Keratinocyte (primary cell): ENCODE measurements at regions not wholly inside any gene's neighbourhood (a gene's known extent, or its start where the extent isn't known, plus 50 kb on each side); places are given as distances from the start of the nearest gene placed in this dataset.

Experiments used
- DNase-seq: peaks from one replicate; pipeline ENCODE4 v3.0.0-alpha.2; 2011; ENCODE audit warnings: low read depth, missing footprints, low spot score
- FAIRE-seq: peaks from 2 replicates; lab custom pipeline; 2011; peaks lifted over from hg19 to GRCh38; lab: Jason Lieb, UNC
- H2AFZ ChIP-seq: 2 replicates; pipeline ENCODE4 v1.6.0; 2012; ENCODE audit warnings: low read length, control low read depth, inconsistent platforms; ENCODE audit not compliant: control insufficient read depth
- H3K27ac ChIP-seq: 2 replicates; pipeline ENCODE4 v1.5.1; 2011; ENCODE audit warnings: low read length; ENCODE audit not compliant: control insufficient read depth, insufficient read depth
- H3K27me3 ChIP-seq: 3 replicates; pipeline ENCODE4 v1.6.0; 2011; ENCODE audit warnings: low read length; ENCODE audit not compliant: control insufficient read depth, insufficient read depth; ENCODE audit errors: extremely low read depth
- H3K36me3 ChIP-seq, 2 experiments: 2 replicates in 1 of 2; 3 replicates in 1 of 2; pipeline ENCODE4 v1.5.1; 2011; ENCODE audit warnings: low read length in 2 of 2, mild to moderate bottlenecking in 1 of 2; ENCODE audit not compliant: control insufficient read depth in 2 of 2, insufficient read depth in 2 of 2; ENCODE audit errors: extremely low read depth in 1 of 2
- H3K4me1 ChIP-seq: 3 replicates; pipeline ENCODE4 v1.5.1; 2011; ENCODE audit warnings: low read length; ENCODE audit not compliant: control insufficient read depth, insufficient read depth; ENCODE audit errors: extremely low read depth
- H3K4me2 ChIP-seq: 3 replicates; pipeline ENCODE4 v1.6.0; 2011; ENCODE audit warnings: low read depth, low read length; ENCODE audit not compliant: control insufficient read depth, insufficient read depth; ENCODE audit errors: extremely low read depth
- H3K4me3 ChIP-seq, 3 experiments: fragments of 200-600 bp in 1 of 3; sonication (generic) in 1 of 3; 2 replicates in 2 of 3; 3 replicates in 1 of 3; pipeline ENCODE4 v1.5.1; 2011 to 2016; ENCODE audit warnings: low read length in 3 of 3, mild to moderate bottlenecking in 3 of 3, control low read depth in 2 of 3, inconsistent platforms in 1 of 3, low read depth in 1 of 3, mixed read lengths in 1 of 3, mixed run types in 1 of 3, moderate library complexity in 1 of 3; ENCODE audit not compliant: control insufficient read depth in 2 of 3, insufficient read depth in 2 of 3; ENCODE audit errors: extremely low read depth in 1 of 3
- H3K79me2 ChIP-seq: 2 replicates; pipeline ENCODE4 v1.6.0; 2012; ENCODE audit warnings: low read length; ENCODE audit not compliant: control insufficient read depth, insufficient read depth
- H3K9ac ChIP-seq: 3 replicates; pipeline ENCODE4 v1.6.0; 2011; ENCODE audit warnings: low read length; ENCODE audit not compliant: control insufficient read depth, insufficient read depth; ENCODE audit errors: extremely low read depth
- H3K9me1 ChIP-seq: 3 replicates; pipeline ENCODE4 v1.6.0; 2011; ENCODE audit warnings: low read length; ENCODE audit not compliant: control insufficient read depth, insufficient read depth; ENCODE audit errors: extremely low read depth
- H3K9me3 ChIP-seq: 2 replicates; pipeline ENCODE4 v1.5.1; 2012; ENCODE audit warnings: low read depth, low read length; ENCODE audit not compliant: control insufficient read depth
- H4K20me1 ChIP-seq: 3 replicates; pipeline ENCODE4 v1.6.0; 2011; ENCODE audit warnings: low read length; ENCODE audit not compliant: control insufficient read depth, insufficient read depth; ENCODE audit errors: extremely low read depth
- EZH2 ChIP-seq: IDR thresholded peaks from one replicate; pipeline ENCODE4 v1.6.1; 2012; ENCODE audit warnings: inconsistent platforms, mild to moderate bottlenecking, low read length, moderate library complexity
- dilution Hi-C: fragments of 300-500 bp; cut with MboI; formaldehyde crosslinking; loops from one replicate; pipeline ENCODE4 v1.7.0; 2020; ENCODE audit warnings: low sequenced_read_pairs; ENCODE audit not compliant: extremely low pct_ligation_motif_present
- TF ChIP-seq, protein P1 (sequence below), 3 experiments: IDR thresholded peaks in 1 of 3; conservative IDR thresholded peaks in 1 of 3; optimal IDR thresholded peaks in 1 of 3; 2 replicates in 2 of 3; 3 replicates in 1 of 3; pipeline versions ENCODE3 to v1.5.1; 2011; ENCODE audit warnings: low read length in 3 of 3, mild to moderate bottlenecking in 3 of 3, moderate library complexity in 2 of 3, control low read depth in 1 of 3, inconsistent platforms in 1 of 3; ENCODE audit not compliant: insufficient read depth in 2 of 3; ENCODE audit errors: extremely low read depth in 1 of 3

DNA sequence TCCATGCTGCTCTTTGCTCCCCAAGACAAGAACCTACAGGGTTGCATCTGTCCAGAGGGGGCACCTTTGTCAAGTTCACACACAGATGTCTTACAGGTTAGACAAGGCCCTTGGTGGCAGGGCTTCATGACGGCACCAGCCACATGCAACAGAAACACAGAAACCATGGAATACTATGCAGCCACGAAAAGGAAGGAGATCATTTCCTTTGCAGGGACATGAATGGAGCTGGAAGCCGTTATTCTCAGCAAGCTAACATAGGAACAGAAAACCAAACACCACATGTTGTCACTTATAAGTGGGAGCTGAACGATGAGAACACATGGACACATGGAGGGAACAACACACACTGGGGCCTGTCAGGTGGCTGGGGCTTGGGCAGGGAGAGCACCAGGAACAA lies 85.1 kb upstream of the NDP start:
- Histone ChIP-seq H3K27me3 (peaks cover 3% of the 10 kb centered on the region), H2AFZ (no peak overlapping the region), H3K9ac (no peak overlapping the region), H3K4me1 (no peaks in the 10 kb centered on the region), H3K36me3 (no peaks in the 10 kb centered on the region), H3K9me1 (no peaks in the 10 kb centered on the region), H3K4me3 (no peak overlapping the region), H3K79me2 (no peaks in the 10 kb centered on the region), H3K9me3 (no peaks in the 10 kb centered on the region), H3K4me2 (no peak overlapping the region), H3K27ac (no peak overlapping the region), H4K20me1 (no peaks in the 10 kb centered on the region)
- DNase-seq, result no peak
- no peak for FAIRE-seq
- dilution Hi-C loops, result no loop called here
- TF ChIP-seq, protein P1, sequence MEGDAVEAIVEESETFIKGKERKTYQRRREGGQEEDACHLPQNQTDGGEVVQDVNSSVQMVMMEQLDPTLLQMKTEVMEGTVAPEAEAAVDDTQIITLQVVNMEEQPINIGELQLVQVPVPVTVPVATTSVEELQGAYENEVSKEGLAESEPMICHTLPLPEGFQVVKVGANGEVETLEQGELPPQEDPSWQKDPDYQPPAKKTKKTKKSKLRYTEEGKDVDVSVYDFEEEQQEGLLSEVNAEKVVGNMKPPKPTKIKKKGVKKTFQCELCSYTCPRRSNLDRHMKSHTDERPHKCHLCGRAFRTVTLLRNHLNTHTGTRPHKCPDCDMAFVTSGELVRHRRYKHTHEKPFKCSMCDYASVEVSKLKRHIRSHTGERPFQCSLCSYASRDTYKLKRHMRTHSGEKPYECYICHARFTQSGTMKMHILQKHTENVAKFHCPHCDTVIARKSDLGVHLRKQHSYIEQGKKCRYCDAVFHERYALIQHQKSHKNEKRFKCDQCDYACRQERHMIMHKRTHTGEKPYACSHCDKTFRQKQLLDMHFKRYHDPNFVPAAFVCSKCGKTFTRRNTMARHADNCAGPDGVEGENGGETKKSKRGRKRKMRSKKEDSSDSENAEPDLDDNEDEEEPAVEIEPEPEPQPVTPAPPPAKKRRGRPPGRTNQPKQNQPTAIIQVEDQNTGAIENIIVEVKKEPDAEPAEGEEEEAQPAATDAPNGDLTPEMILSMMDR (optimal IDR thresholded peaks at IDR 0.05 in 1 of 3, IDR thresholded peaks at IDR 0.05 in 1 of 3, conservative IDR thresholded peaks at IDR 0.05 in 1 of 3; ENCODE audit: extremely low read depth in 1 of 3, insufficient read depth in 2 of 3, low read length in 3 of 3), result no peak
- no peak for TF ChIP-seq EZH2

DNA sequence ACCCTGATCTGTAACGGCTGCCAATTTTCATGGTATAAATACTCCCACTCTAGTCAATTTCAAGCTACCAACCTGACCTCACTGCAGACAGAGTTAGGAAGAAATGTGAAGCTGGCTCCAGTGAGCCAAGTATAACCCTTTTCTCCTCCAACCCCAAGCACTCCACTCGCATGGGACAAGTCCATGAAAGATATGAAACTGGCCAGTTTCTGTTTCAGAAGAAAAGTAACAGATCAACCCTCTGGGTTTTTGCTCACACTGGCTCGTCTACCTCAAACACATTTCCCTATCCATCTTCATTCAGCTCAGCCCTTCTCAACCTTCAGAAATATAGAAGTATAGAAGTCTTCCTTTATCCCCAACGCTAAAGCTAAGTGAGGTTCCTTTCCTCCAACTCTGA lies 82.4 kb upstream of the NDP start:
- peaks cover 3% of the 10 kb centered on the region for H3K27me3 ChIP-seq
- no peak for TF ChIP-seq EZH2
- TF ChIP-seq, protein P1 (optimal IDR thresholded peaks at IDR 0.05 in 1 of 3, IDR thresholded peaks at IDR 0.05 in 1 of 3, conservative IDR thresholded peaks at IDR 0.05 in 1 of 3; ENCODE audit: extremely low read depth in 1 of 3, insufficient read depth in 2 of 3, low read length in 3 of 3), result no peak
- FAIRE-seq, result no peak

More for the DNA sequence above, 82.4 kb upstream of the NDP start:
- DNase-seq, result no peak
- no peak overlapping the region for H3K4me3 ChIP-seq
- no peak overlapping the region for H3K27ac ChIP-seq
- no peak overlapping the region for H3K9ac ChIP-seq
- no peak overlapping the region for H3K4me2 ChIP-seq
- no peaks in the 10 kb centered on the region for H4K20me1 ChIP-seq
- H2AFZ ChIP-seq, result no peak overlapping the region
- no peaks in the 10 kb centered on the region for H3K9me3 ChIP-seq
- H3K36me3 ChIP-seq, result no peaks in the 10 kb centered on the region
- dilution Hi-C loops, result no loop called here
- no peaks in the 10 kb centered on the region for H3K9me1 ChIP-seq
- H3K79me2 ChIP-seq, result no peaks in the 10 kb centered on the region
- no peaks in the 10 kb centered on the region for H3K4me1 ChIP-seq
